Stomach (tissue), 4 donors: ENCODE measurements at regions not wholly inside any gene's neighbourhood (a gene's known extent, or its start where the extent isn't known, plus 50 kb on each side); places are given as distances from the start of the nearest gene placed in this dataset.

Experiments used
- EP300 ChIP-seq: sonication (generic); formaldehyde crosslinking; IDR thresholded peaks from one replicate; pipeline ENCODE4 v1.6.1; 2017; ENCODE audit warnings: antibody characterized with exemption
- POLR2A ChIP-seq, 4 donors: fragments of 450-650 bp; IDR thresholded peaks; one replicate each; pipeline ENCODE4 v1.6.1; 2016; ENCODE audit warnings: antibody characterized with exemption in 4 of 4, control low read depth in 2 of 4, mild to moderate bottlenecking in 1 of 4, moderate library complexity in 1 of 4
- TF ChIP-seq, protein P1 (sequence below), 7 experiments: fragments of 450-650 bp in 4 of 7; fragments of 200-600 bp in 3 of 7; sonication (generic) in 3 of 7; IDR thresholded peaks; one replicate each; pipeline ENCODE4 v1.5.1; 2016 to 2019; ENCODE audit warnings: antibody characterized with exemption in 7 of 7, control low read depth in 2 of 7, mild to moderate bottlenecking in 1 of 7

DNA sequence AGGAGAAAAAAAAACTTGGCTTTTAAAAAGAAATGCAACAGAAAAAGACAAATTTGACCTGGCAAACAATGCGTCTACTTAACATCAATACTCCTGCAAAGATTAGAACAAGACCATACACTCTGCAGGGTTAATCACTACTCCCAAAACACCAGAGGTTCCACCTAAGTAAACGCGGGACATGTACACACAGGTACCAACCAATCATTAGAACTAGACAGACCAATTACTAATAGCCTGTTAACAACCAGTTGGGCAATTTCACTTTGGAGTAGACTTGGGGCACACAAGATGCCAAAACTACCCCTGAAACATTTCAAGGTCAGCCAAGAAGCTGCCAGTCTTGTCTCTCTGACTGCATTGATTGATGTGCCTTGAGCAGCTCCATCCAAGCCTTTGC lies 125.8 kb downstream of the RRAGC start:
- TF ChIP-seq, protein P1, sequence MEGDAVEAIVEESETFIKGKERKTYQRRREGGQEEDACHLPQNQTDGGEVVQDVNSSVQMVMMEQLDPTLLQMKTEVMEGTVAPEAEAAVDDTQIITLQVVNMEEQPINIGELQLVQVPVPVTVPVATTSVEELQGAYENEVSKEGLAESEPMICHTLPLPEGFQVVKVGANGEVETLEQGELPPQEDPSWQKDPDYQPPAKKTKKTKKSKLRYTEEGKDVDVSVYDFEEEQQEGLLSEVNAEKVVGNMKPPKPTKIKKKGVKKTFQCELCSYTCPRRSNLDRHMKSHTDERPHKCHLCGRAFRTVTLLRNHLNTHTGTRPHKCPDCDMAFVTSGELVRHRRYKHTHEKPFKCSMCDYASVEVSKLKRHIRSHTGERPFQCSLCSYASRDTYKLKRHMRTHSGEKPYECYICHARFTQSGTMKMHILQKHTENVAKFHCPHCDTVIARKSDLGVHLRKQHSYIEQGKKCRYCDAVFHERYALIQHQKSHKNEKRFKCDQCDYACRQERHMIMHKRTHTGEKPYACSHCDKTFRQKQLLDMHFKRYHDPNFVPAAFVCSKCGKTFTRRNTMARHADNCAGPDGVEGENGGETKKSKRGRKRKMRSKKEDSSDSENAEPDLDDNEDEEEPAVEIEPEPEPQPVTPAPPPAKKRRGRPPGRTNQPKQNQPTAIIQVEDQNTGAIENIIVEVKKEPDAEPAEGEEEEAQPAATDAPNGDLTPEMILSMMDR (IDR thresholded peaks at IDR 0.05): no peak
- no peak for TF ChIP-seq POLR2A (IDR thresholded peaks at IDR 0.05)
- TF ChIP-seq EP300: no peak
